Fibroblast of skin of back (primary cell): ENCODE measurements at regions not wholly inside any gene's neighbourhood (a gene's known extent, or its start where the extent isn't known, plus 50 kb on each side); places are given as distances from the start of the nearest gene placed in this dataset.

Experiments
- DNase-seq: peaks from one replicate; pipeline ENCODE4 v3.0.0-alpha.2; 2013

DNA sequence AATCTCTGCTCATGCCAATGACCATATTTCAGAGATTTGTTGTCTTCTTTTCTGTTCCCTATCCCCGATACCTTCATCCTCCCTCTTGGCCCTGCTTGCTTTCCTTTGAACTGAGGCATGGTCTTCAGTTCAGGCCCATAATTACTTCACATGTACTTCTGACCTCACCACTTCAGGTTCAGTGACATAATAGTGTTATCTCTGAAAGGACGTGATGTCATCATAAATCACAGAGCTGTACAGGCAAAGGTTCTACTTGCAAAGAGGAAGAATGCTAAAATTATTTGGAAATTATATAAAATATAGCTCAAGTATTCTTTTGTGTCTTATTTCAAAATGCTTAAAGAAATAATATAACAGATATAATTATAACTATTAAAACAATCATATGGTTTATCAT lies 230.3 kb upstream of the ESRRG start:
- no peak for DNase-seq

DNA sequence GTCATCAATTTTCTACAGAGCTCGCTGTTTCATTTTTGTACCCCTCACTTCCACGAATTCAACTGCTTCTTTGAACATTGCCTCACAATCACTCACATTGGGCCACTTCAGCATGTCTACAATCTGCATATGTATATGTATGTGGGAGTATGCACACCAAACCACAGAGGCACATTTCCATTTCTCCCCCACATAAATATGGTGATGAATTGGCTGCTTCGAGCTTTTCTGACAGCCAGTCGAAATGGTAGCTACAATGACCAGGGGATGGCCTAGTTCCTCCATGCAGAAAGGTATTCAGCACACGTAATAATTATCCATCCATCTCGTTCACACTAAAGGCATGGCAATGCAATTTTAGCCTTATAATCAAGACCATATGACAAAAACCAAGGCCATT lies 229.6 kb upstream of the ESRRG start:
- DNase-seq, result no peak

DNA sequence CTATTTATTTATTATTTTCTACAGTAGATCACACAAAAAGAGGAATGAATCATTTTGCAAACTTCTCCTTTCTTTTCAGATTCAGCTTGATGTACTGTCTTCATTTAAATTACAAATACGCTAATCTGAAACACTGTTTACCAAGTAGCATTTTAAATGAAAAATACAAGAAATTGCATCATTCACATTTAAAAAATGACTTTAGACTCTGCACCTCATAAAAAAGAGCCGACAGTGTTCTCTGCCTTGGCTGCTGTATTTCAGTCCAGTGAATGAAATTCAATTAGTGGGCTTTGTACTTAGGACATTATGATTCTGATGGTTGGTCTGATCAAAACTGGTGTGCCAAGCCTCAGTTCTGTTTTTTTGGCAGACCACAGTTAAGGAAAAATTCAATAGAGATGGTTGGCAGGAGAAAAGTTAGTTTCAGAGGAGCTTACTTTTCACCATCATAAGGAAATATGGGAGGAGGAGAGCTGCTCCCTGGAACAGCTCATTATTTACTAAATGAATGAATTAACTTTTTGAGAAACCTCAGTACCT lies 222.4 kb upstream of the ESRRG start:
- no peak for DNase-seq

DNA sequence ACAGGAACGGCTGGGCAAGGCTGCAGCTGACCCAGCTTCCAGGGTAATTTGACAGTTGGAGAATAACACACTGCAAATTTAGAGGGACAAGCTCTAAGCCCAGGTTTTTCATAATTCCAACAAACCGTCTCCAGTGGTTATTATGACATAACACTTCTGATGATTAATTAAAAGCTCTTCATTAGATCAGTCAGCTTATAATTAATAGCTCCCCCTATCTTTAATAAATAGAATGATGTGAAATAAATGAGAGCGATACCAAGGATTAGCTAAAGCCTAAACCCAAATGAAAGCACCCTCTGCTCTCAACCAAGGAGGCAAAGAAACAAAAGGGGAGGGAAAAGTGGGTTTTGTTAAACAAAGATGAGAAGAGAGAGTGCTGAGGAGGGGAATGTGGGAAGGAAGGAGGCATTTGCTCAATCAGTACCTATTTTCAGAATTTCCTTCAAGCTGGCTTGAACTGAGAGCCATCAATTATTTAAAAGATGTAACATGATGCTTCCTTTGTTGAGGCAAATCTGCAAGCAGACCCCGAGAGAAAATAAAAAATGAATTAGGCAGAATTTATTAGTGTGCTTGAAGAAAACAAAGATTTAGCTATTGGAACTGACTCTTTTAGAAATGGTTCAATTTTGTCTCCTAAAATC lies 221.8 kb upstream of the ESRRG start:
- no peak for DNase-seq

DNA sequence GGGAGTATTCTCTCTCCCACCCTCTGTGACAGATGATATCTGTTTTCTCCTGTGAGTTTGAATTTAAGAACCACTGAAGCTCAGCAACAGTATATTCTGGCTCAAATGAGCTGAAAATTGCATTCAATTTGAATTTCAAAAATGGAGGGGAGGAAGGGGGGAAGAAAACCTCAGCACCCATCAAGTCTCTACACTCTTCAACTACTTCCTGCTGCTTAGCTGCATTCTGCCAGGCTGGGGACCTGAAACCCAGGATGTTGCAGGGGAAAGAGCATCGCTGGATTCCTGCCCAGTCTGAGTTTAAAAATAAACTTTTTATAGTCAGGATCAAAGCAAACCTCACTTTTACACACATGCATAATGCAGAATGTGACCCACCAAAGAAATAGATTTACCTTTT lies 214.3 kb upstream of the ESRRG start:
- DNase-seq, result no peak

DNA sequence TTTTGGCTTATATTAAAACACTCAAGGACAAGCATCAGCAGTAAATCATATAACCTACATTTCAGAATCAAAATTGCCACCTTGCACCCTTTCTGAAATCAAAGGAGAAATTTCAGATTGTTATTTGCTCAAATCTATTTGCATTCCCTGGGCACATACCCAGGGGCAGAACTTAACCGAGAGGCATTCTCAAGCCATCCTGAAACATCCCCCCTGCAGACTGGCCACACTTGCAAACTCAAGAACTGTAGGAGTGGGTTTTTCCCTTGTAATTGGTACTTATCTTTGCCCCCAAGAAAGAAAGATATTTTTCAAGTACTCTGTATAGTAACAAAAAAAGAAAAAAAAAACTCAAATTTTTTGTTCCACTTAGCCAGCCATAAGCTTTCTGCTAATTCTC lies 213.6 kb upstream of the ESRRG start:
- no peak for DNase-seq

DNA sequence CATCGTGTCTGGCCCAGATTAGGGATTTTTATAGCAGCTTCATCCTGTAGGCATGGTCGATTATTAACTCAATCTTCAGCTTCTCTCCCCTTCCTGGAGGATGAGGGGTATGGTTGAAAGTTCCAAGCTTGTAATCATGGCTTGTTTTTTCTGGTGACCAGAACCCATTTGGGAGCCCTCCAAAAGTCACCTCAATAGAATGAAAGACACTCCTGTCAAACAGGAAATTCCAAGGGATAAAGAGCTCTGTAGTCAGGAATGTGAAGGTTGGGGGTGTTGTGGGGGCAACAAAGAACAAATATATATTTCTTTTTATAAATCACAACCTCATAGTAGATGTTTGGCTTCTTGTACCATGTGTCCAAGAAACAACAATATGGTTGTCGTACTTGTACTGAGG lies 212.7 kb upstream of the ESRRG start:
- no peak for DNase-seq

DNA sequence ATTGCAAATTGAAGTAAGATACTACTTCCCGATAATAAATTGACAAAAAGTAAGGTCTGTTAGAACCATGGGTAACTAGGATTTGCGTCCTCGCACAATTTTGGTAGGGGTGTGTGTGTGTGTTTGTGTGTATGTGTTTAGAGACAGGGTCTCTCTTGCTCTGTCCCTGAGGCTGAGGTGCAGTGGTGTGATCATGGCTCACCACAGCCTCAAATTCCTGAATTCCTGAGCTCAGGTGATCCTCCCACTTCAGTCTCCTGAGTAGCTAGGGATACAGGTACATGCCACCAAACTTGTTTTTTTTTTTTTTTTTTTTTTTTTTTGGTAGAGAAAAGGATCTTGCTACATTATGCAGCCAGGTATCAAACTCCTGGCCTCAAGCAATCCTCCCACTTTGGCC lies 209.2 kb upstream of the ESRRG start:
- no peak for DNase-seq

DNA sequence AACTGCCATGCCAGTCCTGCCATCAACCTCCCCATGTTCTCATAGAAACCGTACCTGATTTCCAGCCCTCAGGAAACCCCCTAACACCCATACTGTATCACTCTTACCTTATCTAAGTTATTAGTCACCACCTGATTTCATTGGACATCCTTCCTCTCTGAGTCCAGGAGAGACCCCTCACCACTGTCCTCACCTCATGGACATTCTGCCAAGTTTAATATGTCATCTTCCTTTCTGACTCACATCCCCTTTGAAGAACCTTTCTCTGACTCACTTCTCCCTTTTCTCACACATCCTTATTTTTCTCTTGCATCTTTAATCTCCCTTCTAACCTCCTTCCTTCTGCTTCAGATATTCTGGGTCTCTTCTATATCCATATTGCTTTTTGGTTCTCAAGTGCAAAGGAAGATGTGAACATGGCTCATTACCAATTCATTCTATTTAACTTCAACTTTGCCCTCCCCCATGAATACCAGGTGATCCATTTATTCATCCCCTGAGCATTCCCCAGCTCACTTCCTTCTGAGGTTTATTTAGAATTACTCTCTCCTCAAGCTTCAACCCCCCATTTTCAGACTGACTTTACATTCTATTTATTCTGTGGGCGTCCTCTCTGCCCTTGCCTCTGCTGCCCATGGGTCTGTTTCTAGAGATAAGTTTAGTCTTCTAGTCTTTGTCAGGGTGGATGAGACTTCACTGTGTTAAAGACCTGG lies 206.8 kb upstream of the ESRRG start:
- DNase-seq, result peak; percentile 6

DNA sequence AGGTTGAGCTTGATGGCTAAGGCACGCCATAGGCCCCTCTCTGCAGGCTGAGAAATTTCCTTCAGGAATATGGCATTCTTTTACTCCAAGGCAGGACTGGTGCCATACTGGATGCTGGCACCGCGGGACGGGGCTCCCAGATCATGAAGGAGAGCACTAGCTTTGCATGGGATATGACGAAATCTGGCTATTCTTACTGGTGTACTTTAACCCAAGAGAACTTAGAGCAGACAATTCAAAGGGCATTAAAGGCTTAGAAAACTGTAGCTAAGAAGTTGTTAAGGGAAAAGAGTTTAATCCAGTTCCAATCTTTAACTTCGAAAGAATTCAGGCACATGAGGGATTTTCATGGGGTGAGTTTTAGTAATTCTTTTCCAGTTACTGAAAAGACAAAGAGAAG lies 204.4 kb upstream of the ESRRG start:
- no peak for DNase-seq

DNA sequence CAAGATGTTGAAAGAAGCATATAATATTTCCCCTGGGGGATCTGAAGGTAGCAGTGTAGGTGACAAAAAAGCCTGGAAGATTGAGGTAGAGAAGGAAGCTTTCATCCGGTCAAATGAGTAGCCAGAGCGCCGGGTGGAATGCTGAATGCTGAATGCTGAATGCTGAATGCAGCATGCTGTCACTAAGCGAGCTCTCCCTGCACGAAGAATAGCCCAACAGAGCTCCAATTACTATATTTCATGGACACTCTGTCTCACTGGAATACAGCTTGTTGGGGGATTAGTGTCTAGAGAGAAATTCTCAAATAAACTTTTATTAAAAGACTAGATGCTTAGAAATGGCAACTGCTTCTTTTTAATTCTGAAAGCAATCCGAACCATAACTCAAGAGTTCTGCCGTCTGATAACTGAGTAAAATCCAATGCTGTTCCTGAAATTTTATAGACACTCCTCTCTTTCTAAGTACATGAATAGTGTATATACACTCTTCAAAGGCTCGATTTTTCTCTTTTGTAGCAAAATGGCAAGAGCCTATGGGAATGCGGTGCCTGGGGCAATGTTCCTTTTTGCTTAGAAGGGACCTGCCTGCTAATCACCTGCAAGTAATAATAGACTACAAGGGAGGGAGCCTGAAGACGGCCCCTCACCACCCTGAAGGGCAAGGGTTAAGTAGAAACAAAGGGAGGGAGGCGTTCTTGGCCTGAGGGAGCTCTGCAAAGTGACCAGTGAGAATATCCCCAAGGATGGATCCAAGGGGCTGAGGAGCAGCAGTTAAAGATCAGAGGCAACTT lies 203.7 kb upstream of the ESRRG start:
- DNase-seq, result no peak

DNA sequence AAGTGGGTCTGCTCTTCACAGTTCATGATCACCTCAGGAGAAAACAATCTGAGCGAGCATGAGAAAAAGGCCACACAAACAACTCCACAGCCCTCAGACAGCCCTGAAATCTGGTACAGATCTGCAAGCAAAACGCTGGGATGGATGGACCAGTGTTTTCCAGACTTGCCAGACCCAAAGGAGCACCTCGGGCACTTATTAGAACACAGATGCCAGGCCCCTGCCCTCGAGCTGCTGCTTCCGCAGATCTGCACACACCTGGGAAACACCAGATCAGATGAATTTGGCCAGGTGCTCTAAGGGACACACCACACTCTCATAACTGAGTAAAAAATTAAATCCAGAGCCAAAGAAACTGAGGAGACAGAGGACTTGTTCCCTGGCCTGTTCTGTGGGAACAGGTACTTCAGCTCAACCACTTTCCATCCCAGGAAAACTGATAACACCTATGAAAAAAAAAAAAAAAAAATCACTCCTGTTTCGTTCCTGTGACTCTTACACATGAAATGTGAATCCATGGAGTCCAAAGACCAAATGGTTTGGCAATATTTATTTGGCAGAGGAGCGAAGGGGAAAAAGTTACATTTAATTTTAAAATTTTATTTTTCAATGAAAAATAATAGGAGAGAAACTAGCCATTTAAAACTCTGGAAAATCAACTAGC lies 202.9 kb upstream of the ESRRG start:
- no peak for DNase-seq

DNA sequence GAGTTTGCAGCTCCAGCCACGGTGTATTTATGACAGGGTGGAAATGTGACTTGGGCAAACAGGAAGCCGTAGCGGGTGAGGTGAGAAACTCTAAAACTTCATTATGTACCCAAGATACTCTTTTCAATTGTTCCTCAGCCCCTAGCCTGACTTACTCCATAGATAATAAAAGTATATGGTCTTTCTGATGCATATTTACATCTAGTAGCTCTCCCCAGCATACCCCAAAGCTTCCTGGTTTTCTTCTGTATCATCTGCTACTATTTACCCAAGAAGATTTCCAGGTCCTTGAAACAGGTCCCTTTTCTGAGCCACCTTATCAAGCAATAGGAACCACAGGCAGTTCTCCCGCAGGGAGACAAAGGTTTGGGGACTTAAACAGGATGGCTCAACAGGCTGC lies 201.5 kb upstream of the ESRRG start:
- no peak for DNase-seq

DNA sequence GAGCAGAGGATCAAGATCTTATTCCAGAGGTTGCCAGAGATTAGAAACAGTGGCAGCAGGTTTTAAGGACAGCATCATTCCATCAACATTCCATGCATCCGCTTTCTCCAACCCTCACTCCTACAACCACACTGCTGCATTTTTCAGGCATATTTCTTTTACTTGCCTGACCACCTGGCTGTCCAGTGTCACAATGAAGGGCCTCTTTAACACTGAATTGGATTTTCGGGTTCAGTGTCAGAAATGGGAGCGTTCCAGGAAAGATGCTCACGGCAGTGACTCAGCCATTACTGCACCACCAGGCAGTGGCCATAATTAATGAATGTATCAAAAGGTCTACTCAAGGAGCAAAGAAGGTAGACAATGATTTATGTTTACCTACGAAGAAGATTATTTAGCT lies 200.4 kb upstream of the ESRRG start:
- no peak for DNase-seq

DNA sequence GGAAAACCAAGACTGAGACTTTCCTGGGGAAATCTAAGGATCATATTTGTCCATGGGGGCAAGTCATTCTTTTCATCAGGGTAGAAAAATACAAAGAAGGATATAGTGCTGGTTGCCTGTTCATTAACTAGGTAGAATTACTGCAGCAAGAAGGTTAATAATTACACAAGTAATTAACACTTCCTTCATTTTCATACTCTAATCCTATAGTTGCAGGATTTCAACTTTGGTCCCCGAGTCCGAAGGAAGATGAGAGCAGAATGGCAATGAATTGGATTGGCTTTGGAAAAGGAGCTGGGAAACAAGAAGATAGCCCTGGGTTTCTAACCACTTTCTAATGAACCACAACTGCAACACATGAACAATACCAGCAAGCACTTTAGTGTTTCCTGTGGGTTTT lies 199.2 kb upstream of the ESRRG start:
- DNase-seq, result no peak

DNA sequence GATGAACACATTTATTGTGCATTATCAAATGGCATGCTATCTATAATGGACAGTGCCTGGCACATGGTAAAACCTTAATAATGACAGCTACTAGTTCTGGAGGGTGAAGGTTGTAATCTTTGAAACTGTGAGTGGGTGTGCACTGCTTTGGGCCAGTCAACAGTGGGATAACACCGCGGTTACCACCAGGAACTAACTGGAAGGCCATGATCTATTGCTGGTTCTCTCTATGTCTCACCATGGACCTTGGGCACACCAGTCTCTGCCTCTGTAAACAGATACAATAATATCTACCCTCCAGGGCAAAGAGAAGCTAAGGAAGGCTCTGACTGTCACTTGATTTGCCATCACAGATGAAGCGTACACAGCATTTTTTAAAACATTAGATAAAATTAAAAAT lies 198.6 kb upstream of the ESRRG start:
- DNase-seq, result no peak

DNA sequence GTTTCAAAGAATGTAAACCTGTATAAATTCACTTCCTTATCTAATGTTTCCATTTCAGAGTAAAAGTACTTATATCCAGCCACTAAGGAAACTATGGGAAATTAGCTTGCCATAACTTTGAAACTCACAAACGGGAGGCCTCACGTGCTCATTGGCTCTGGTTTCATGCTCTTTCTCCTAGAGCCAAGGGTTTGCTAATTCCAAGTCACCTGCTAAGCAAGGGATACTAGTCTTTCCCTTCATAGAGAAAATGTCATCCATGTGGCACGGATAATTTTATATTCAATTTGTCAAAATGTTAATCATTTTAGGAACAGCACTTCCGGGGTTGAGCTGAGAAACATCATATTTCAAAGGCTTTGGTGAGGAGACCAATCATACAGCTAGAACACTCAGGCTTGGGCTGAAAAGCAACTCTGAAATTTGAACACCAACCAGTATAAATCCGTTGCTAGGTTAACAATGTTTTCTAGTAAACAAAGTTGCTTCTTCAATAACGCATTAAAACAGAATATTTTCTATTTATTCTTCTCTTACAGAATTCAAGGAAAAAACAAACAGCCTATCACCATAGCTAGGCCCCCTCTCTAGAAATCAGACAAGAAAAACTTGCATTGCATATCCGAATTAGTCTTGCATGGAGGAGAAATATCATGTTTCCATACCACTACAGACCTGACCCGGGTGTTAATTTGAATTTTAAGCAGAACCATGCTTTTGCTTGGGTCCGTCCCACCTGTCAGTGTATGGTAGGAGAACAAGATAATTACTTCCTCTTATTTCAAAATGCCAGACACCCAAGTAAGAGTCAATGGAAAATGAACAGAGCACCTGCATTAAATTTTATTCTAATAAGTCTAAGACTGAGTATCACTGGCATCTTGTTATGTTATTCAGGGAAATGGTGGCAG lies 196.1 kb upstream of the ESRRG start:
- no peak for DNase-seq

DNA sequence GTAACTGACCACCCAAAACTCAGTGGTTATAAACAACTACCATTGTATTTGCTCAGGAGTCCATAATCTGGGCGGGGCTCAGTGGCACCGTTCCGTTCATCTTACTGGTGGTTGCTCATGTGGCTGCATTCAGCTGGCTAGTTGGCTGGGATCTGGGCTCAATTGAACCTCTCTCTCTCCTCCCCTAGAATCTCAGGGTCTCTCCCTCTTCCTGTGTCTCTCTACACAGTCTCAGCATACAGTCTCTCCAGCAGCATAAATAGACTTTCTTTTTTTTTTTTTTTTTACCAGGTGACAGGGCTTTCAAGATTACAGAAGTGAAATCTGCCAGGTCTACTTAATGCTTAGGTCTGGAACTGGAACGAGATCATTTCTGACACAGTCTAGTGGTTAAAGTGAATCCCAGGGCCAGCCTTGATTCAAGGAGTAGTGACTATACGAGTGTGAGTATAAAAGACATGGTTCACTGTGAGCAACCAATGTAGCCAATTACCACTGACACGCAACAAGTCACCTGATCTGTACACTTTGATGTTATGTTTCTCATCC lies 193.7 kb upstream of the ESRRG start:
- DNase-seq, result no peak

DNA sequence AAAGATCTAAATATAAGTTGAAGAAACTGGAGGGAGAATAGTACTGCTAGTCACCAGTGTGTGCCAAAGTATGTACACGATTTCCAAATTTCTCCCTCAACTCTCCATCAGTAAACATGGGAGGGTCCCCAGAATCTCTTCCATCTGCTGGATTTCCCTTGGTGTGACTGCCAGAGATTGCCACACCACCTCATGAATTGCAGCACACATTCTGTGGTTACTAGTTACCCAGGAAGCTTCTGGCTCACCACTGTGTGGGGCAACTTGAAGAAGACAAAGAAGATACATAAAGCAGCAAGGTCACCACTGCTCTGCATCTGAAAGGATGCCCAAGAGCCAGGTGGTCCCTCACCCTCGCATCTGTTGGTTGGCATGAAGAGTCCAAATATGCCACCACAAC lies 191.7 kb upstream of the ESRRG start:
- DNase-seq, result no peak

DNA sequence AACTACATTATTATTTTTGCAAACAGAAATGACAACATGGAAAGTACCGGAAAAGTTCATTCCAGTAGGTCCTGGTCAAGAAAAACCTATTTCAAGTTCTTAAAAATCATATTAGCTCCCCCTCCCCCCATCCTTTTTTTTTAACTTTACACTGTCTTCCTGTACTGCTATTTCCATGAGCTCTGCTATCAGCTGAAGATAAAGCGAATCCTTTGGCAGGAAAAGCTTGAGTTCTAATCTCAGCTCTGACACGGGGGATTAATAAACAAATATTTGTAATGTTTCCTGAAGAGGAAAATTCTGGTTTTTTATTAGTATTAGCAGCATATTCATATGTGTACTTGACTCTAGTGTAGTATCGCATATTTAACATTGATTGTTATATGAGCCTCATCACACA lies 190.7 kb upstream of the ESRRG start:
- no peak for DNase-seq

DNA sequence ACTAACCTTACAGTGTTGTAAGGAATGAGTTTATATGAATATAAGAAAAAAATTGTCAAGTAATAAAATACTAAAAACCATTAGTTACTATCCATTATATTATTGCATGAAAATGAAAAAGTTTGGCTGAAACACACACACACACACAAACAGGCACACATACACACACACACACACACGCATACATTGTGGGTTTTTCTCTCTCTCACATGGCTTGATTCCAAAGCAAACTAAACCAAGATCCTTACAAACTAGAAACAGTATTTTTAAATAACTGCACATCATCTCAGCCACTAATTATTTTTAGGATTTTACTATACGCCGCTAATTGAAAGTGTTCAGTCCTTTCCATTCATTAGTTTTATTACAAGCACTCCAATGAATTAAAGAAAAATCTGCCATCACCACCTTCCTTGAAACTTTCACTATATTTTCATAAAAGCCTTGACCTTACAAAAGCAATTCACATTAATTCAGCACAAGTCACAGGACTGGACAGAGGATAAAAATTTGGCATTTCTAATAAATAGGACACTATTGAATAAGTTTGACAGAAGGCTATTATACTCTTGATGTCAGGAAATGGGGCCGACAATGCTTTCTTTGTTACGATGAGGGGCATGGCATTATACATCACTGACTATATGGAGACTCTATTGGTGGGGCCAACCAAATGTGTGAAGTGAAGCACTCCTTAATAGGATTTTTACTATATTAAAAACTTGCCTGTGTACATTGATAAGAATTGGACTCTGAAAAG lies 187.0 kb upstream of the ESRRG start:
- DNase-seq, result no peak
